B cell (primary cell): ENCODE measurements at regions not wholly inside any gene's neighbourhood (a gene's known extent, or its start where the extent isn't known, plus 50 kb on each side); places are given as distances from the start of the nearest gene placed in this dataset.

Source experiments
- CTCF ChIP-seq: fragments of 200-600 bp; IDR thresholded peaks from one replicate; pipeline ENCODE4 v1.8.0; 2022; ENCODE audit warnings: antibody characterized with exemption, mild to moderate bottlenecking
- EZH2 ChIP-seq: IDR thresholded peaks from 2 replicates; pipeline ENCODE4 v1.6.1; 2012; ENCODE audit warnings: borderline replicate concordance, low read depth, mild to moderate bottlenecking, moderate library complexity, low read length; ENCODE audit not compliant: insufficient read depth, poor library complexity, severe bottlenecking

- TF ChIP-seq CTCF (no peak), EZH2 (no peak)
These were observed 462.0 kb upstream of the RUNX1 start for GRCh38 chr21:35510957-35511695.
